Natural killer cell (primary cell): ENCODE measurements at regions not wholly inside any gene's neighbourhood (a gene's known extent, or its start where the extent isn't known, plus 50 kb on each side); places are given as distances from the start of the nearest gene placed in this dataset.

Experiments
- ATAC-seq, 3 donors: fragments of 150-1000 bp in 2 of 3; fragments of 200-7000 bp in 1 of 3; cut with Tn5 transposase; 1 replicate in 1 of 3; 2 replicates in 2 of 3; pipeline ENCODE4 v1.10.0; 2021; ENCODE audit warnings: mild to moderate bottlenecking in 2 of 3, moderate library complexity in 2 of 3
- DNase-seq, 2 donors: peaks; one replicate each; pipeline versions ENCODE4 v3.0.0 to v3.0.0-alpha.2; 2013 to 2021; ENCODE audit warnings: mixed read lengths in 1 of 2
- H3K27ac ChIP-seq: one replicate; pipeline ENCODE4 v1.5.1; 2013; ENCODE audit warnings: mild to moderate bottlenecking, low read length
- H3K27me3 ChIP-seq: one replicate; pipeline ENCODE4 v1.6.1; 2013; ENCODE audit warnings: low read length; ENCODE audit not compliant: control insufficient read depth, insufficient read depth
- H3K36me3 ChIP-seq: one replicate; pipeline ENCODE4 v1.6.1; 2013; ENCODE audit warnings: low read length; ENCODE audit not compliant: control insufficient read depth, insufficient read depth
- H3K4me1 ChIP-seq: one replicate; pipeline ENCODE4 v1.6.1; 2013; ENCODE audit warnings: low read length; ENCODE audit not compliant: control insufficient read depth, insufficient read depth
- H3K4me3 ChIP-seq: one replicate; pipeline ENCODE4 v1.5.1; 2013; ENCODE audit warnings: low read length
- H3K9me3 ChIP-seq: one replicate; pipeline ENCODE4 v1.6.1; 2013; ENCODE audit warnings: low read length; ENCODE audit not compliant: control insufficient read depth, insufficient read depth
- H3K27ac Mint-ChIP-seq, 2 donors: one replicate each; pipeline ENCODE4 v1.8.0; 2022; ENCODE audit warnings: mild to moderate bottlenecking in 2 of 2, mixed read lengths in 2 of 2, moderate library complexity in 1 of 2
- H3K27me3 Mint-ChIP-seq, 2 donors: one replicate each; pipeline ENCODE4 v1.8.0; 2022; ENCODE audit warnings: low read depth in 2 of 2, mixed read lengths in 2 of 2
- H3K36me3 Mint-ChIP-seq: one replicate; pipeline ENCODE4 v1.8.0; 2022; ENCODE audit warnings: mixed read lengths
- H3K4me1 Mint-ChIP-seq, 2 donors: one replicate each; pipeline ENCODE4 v1.8.0; 2022; ENCODE audit warnings: mixed read lengths in 2 of 2
- H3K4me3 Mint-ChIP-seq: one replicate; pipeline ENCODE4 v1.8.0; 2022; ENCODE audit warnings: mild to moderate bottlenecking, moderate library complexity, mixed read lengths
- H3K9me3 Mint-ChIP-seq, 2 donors: one replicate each; pipeline ENCODE4 v1.8.0; 2022; ENCODE audit warnings: mixed read lengths in 2 of 2
- WGBS: methylation state at CpG from one replicate; pipeline ENCODE4 v1.1.7; 2013; ENCODE audit warnings: missing lambda C conversion rate; ENCODE audit not compliant: insufficient coverage; 5-methylcytosine and 5-hydroxymethylcytosine counted together
- intact Hi-C: fragments of 100-400 bp; cut with micrococcal nuclease; formaldehyde crosslinking; loops from one replicate; pipeline ENCODE4 v1.14.2; 2022
- TF ChIP-seq, protein P1 (sequence below): fragments of 200-600 bp; IDR thresholded peaks from one replicate; pipeline ENCODE4 v1.8.0; 2022; ENCODE audit warnings: antibody characterized with exemption

GRCh38 chr5:82334085-82334692, 56.0 kb upstream of the RPS23 start:
- ATAC-seq = no peak
- 89% methylated on average over 5 of the region's 5 CpGs for WGBS
- H3K9me3 Mint-ChIP-seq = no peaks in the 10 kb centered on the region

DNA sequence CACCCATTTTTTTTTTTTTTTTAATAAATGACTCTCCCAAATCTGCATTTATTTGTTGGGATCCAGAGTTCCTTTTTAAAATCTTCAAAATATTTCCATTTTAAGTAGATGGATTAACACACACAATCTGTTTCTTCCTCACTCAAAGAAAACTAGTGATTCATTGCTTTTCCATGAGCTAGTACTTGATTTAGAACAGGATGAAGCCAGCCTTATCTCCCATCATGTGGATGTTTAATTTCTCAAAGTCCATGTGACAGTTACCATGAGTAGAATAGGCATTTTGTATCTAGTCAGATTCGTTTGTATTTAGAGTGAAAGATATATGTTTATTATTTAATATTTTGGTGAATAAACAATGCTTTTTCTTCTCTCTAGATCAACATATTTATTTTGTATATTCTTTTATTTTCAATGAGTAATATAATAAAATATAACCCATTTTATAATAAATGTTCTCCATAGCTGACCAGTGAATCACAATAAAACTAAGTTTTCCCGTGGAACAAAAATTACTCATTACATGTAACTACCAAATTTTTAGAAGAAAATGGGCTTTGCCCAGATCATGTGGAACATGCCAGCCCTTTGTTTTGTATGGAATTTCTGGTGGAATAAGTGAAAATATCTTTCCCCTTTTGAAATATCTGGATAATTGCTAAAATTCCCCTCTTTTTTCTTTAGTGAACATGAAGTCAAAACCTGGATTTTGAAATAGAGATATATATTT, 54.9 kb upstream of the RPS23 start:
- H3K4me1 ChIP-seq = no peaks in the 10 kb centered on the region

More at GRCh38 chr5:82334085-82334692, 56.0 kb upstream of the RPS23 start:
- H3K4me1 Mint-ChIP-seq = no peaks in the 10 kb centered on the region
- no peak overlapping the region for H3K4me3 Mint-ChIP-seq
- TF ChIP-seq, protein P1, sequence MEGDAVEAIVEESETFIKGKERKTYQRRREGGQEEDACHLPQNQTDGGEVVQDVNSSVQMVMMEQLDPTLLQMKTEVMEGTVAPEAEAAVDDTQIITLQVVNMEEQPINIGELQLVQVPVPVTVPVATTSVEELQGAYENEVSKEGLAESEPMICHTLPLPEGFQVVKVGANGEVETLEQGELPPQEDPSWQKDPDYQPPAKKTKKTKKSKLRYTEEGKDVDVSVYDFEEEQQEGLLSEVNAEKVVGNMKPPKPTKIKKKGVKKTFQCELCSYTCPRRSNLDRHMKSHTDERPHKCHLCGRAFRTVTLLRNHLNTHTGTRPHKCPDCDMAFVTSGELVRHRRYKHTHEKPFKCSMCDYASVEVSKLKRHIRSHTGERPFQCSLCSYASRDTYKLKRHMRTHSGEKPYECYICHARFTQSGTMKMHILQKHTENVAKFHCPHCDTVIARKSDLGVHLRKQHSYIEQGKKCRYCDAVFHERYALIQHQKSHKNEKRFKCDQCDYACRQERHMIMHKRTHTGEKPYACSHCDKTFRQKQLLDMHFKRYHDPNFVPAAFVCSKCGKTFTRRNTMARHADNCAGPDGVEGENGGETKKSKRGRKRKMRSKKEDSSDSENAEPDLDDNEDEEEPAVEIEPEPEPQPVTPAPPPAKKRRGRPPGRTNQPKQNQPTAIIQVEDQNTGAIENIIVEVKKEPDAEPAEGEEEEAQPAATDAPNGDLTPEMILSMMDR = no peak
- no peaks in the 10 kb centered on the region for H3K36me3 Mint-ChIP-seq
- peaks cover 0 to 3% of the 10 kb centered on the region in 2 donors for H3K27me3 Mint-ChIP-seq
- DNase-seq = no peak
- Histone ChIP-seq H3K27ac (no peak overlapping the region), H3K4me3 (no peak overlapping the region), H3K27me3 (no peaks in the 10 kb centered on the region), H3K4me1 (no peaks in the 10 kb centered on the region), H3K36me3 (no peaks in the 10 kb centered on the region), H3K9me3 (no peaks in the 10 kb centered on the region)
- intact Hi-C loops = no loop called here
- no peak overlapping the region for H3K27ac Mint-ChIP-seq

DNA sequence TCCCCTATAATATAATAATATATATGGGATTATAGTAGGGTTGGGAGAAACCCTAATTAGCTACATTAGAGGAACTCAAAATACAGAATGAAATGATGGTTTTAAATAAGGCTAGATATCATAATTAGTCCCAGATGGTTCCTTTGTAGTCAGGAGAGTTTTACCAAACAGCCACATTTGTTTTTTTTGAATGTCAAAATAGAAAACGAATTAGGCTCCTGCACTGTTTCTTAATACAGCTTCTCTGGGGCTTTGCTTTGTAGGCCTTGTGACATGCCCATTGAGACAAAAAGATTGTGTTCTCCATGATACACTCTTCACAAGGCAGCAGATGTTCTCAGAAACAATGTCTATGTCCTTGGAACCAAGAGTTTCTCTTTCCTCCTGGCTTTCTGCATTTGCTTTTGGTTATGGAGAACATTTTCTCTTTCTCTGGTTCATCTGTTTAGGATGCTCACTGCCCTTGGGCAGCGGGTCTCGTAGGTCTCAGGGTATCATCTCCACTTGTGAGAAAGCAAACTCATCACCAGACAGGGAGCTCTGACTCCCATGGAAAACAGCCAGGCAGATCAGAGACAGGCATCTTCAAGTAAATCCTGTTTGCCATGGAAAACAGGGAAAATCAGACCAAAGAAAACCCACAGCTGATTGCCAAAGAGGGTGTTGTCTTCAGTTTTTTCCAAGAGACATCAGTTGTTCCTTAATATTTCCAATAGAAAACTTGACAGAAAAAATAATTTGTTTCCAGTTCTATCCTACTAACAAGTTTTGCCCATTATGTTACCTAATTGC, 54.1 kb upstream of the RPS23 start:
- TF ChIP-seq, protein P1 = no peak
- Mint-ChIP-seq H3K27ac (no peak overlapping the region), H3K27me3 (peaks cover 5 to 6% of the 10 kb centered on the region in 2 donors), H3K4me3 (no peak overlapping the region), H3K36me3 (no peaks in the 10 kb centered on the region), H3K9me3 (no peaks in the 10 kb centered on the region), H3K4me1 (no peaks in the 10 kb centered on the region)
- DNase-seq (no peak), ATAC-seq (no peak)
- H3K27ac ChIP-seq = no peak overlapping the region
- H3K4me3 ChIP-seq = no peak overlapping the region
- no peaks in the 10 kb centered on the region for H3K36me3 ChIP-seq
- no peaks in the 10 kb centered on the region for H3K4me1 ChIP-seq
- intact Hi-C loops = no loop called here
- WGBS = 75% methylated on average over 3 of the region's 3 CpGs
- H3K9me3 ChIP-seq = no peaks in the 10 kb centered on the region
- H3K27me3 ChIP-seq = no peaks in the 10 kb centered on the region

More for the DNA sequence above, 54.9 kb upstream of the RPS23 start:
- Histone ChIP-seq H3K27me3 (no peaks in the 10 kb centered on the region), H3K27ac (no peak overlapping the region), H3K4me3 (no peak overlapping the region), H3K9me3 (no peaks in the 10 kb centered on the region), H3K36me3 (no peaks in the 10 kb centered on the region)
- H3K4me1 Mint-ChIP-seq = no peaks in the 10 kb centered on the region
- no peak overlapping the region for H3K4me3 Mint-ChIP-seq
- no peaks in the 10 kb centered on the region for H3K9me3 Mint-ChIP-seq
- no CpG with 5 or more reads among the region's 2 CpGs for WGBS
- no peak for ATAC-seq
- no peak overlapping the region for H3K27ac Mint-ChIP-seq
- H3K27me3 Mint-ChIP-seq = peaks cover 5 to 6% of the 10 kb centered on the region in 2 donors
- intact Hi-C loops = no loop called here
- DNase-seq = no peak
- TF ChIP-seq, protein P1 = no peak
- no peaks in the 10 kb centered on the region for H3K36me3 Mint-ChIP-seq
